ENCODE measurements at regions not wholly inside any gene's neighbourhood (a gene's known extent, or its start where the extent isn't known, plus 50 kb on each side); places are given as distances from the start of the nearest gene placed in this dataset.

GRCh38 chr7:138285129-138285528 is 174.9 kb upstream of the TRIM24 start:
- TF ChIP-seq CTCF (IDR thresholded peaks at IDR 0.05) (no peak), EP300 (IDR thresholded peaks at IDR 0.05) (no peak), POLR2A (IDR thresholded peaks at IDR 0.05) (no peak)
